ENCODE measurements at regions not wholly inside any gene's neighbourhood (a gene's known extent, or its start where the extent isn't known, plus 50 kb on each side); places are given as distances from the start of the nearest gene placed in this dataset.

DNA sequence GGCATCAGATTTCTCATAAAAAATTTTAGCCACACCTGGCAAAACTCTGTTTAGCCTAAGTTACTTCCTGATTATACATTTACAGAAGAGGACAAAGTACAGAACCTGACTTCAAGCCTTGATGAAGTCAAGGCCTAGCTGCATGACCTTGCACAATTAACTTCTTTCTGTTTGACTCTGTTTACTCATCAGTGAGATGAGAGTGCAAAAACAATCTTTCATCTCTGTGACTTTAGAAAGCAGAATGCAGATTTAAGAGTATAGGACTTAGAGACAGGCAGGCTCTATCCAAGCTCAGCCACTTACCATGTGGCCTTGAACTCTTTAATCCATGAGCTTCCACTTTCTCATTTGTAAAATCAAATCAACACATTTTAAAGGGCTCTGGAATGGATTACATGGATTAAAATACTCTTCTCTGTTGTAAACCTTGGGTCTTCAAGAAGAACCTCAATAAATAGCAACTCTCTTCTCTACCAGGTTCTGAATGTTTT, 1178.9 kb downstream of the FLRT2 start (continued):
- TF ChIP-seq, protein P1, sequence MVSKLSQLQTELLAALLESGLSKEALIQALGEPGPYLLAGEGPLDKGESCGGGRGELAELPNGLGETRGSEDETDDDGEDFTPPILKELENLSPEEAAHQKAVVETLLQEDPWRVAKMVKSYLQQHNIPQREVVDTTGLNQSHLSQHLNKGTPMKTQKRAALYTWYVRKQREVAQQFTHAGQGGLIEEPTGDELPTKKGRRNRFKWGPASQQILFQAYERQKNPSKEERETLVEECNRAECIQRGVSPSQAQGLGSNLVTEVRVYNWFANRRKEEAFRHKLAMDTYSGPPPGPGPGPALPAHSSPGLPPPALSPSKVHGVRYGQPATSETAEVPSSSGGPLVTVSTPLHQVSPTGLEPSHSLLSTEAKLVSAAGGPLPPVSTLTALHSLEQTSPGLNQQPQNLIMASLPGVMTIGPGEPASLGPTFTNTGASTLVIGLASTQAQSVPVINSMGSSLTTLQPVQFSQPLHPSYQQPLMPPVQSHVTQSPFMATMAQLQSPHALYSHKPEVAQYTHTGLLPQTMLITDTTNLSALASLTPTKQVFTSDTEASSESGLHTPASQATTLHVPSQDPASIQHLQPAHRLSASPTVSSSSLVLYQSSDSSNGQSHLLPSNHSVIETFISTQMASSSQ (IDR thresholded peaks at IDR 0.05; ENCODE audit: low read depth), result peak; percentile 95
- TF ChIP-seq, protein P1 (CRISPR knock-in tag; IDR thresholded peaks at IDR 0.05; ENCODE audit: borderline replicate concordance), result peak; percentile 99
- TF ChIP-seq, protein P2, sequence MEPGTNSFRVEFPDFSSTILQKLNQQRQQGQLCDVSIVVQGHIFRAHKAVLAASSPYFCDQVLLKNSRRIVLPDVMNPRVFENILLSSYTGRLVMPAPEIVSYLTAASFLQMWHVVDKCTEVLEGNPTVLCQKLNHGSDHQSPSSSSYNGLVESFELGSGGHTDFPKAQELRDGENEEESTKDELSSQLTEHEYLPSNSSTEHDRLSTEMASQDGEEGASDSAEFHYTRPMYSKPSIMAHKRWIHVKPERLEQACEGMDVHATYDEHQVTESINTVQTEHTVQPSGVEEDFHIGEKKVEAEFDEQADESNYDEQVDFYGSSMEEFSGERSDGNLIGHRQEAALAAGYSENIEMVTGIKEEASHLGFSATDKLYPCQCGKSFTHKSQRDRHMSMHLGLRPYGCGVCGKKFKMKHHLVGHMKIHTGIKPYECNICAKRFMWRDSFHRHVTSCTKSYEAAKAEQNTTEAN (CRISPR knock-in tag; conservative IDR thresholded peaks at IDR 0.05), result peak; percentile 97
- TF ChIP-seq, protein P3, sequence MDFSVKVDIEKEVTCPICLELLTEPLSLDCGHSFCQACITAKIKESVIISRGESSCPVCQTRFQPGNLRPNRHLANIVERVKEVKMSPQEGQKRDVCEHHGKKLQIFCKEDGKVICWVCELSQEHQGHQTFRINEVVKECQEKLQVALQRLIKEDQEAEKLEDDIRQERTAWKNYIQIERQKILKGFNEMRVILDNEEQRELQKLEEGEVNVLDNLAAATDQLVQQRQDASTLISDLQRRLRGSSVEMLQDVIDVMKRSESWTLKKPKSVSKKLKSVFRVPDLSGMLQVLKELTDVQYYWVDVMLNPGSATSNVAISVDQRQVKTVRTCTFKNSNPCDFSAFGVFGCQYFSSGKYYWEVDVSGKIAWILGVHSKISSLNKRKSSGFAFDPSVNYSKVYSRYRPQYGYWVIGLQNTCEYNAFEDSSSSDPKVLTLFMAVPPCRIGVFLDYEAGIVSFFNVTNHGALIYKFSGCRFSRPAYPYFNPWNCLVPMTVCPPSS (IDR thresholded peaks at IDR 0.05), result no peak
- TF ChIP-seq BRCA1 (CRISPR knock-in tag; IDR thresholded peaks at IDR 0.05) (no peak), TAF15 (IDR thresholded peaks at IDR 0.05; ENCODE audit: low read depth, low read length, poor library complexity, severe bottlenecking) (no peak), SP4 (CRISPR knock-in tag; IDR thresholded peaks at IDR 0.05) (no peak), RARA (CRISPR knock-in tag; IDR thresholded peaks at IDR 0.05) (peak; percentile 95), MXD4 (CRISPR knock-in tag; IDR thresholded peaks at IDR 0.05) (no peak), ZNF432 (CRISPR knock-in tag; IDR thresholded peaks at IDR 0.05; ENCODE audit: borderline replicate concordance) (no peak), ZNF552 (CRISPR knock-in tag; IDR thresholded peaks at IDR 0.05; ENCODE audit: borderline replicate concordance) (no peak), TBP (CRISPR knock-in tag; IDR thresholded peaks at IDR 0.05) (no peak), ZNF749 (CRISPR knock-in tag; IDR thresholded peaks at IDR 0.05; ENCODE audit: borderline replicate concordance) (no peak), ZNF546 (CRISPR knock-in tag; conservative IDR thresholded peaks at IDR 0.05) (no peak)
- TF ChIP-seq, protein P4, sequence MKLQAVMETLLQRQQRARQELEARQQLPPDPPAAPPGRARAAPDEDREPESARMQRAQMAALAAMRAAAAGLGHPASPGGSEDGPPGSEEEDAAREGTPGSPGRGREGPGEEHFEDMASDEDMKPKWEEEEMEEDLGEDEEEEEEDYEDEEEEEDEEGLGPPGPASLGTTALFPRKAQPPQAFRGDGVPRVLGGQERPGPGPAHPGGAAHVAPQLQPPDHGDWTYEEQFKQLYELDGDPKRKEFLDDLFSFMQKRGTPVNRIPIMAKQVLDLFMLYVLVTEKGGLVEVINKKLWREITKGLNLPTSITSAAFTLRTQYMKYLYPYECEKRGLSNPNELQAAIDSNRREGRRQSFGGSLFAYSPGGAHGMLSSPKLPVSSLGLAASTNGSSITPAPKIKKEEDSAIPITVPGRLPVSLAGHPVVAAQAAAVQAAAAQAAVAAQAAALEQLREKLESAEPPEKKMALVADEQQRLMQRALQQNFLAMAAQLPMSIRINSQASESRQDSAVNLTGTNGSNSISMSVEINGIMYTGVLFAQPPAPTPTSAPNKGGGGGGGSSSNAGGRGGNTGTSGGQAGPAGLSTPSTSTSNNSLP (IDR thresholded peaks at IDR 0.05; ENCODE audit: low read depth, low read length), result peak; percentile 95
- TF ChIP-seq, protein P5, sequence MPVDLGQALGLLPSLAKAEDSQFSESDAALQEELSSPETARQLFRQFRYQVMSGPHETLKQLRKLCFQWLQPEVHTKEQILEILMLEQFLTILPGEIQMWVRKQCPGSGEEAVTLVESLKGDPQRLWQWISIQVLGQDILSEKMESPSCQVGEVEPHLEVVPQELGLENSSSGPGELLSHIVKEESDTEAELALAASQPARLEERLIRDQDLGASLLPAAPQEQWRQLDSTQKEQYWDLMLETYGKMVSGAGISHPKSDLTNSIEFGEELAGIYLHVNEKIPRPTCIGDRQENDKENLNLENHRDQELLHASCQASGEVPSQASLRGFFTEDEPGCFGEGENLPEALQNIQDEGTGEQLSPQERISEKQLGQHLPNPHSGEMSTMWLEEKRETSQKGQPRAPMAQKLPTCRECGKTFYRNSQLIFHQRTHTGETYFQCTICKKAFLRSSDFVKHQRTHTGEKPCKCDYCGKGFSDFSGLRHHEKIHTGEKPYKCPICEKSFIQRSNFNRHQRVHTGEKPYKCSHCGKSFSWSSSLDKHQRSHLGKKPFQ (CRISPR knock-in tag; IDR thresholded peaks at IDR 0.05; ENCODE audit: insufficient replicate concordance), result peak; percentile 62
- TF ChIP-seq, protein P6, sequence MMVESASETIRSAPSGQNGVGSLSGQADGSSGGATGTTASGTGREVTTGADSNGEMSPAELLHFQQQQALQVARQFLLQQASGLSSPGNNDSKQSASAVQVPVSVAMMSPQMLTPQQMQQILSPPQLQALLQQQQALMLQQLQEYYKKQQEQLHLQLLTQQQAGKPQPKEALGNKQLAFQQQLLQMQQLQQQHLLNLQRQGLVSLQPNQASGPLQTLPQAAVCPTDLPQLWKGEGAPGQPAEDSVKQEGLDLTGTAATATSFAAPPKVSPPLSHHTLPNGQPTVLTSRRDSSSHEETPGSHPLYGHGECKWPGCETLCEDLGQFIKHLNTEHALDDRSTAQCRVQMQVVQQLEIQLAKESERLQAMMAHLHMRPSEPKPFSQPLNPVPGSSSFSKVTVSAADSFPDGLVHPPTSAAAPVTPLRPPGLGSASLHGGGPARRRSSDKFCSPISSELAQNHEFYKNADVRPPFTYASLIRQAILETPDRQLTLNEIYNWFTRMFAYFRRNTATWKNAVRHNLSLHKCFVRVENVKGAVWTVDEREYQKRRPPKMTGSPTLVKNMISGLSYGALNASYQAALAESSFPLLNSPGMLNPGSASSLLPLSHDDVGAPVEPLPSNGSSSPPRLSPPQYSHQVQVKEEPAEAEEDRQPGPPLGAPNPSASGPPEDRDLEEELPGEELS (CRISPR knock-in tag; IDR thresholded peaks at IDR 0.05), result peak; percentile 98
